Mesothelial cell of epicardium (in vitro differentiated cells): ENCODE measurements at regions not wholly inside any gene's neighbourhood (a gene's known extent, or its start where the extent isn't known, plus 50 kb on each side); places are given as distances from the start of the nearest gene placed in this dataset.

Experiments
- DNase-seq, 2 experiments: peaks; one replicate each; pipeline ENCODE4 v3.0.0; 2021; ENCODE audit warnings: low spot score in 2 of 2; ENCODE audit not compliant: unreplicated experiment in 2 of 2
- H3K27ac Mint-ChIP-seq: 2 replicates; pipeline ENCODE4 v1.8.0; 2021; ENCODE audit warnings: mixed read lengths
- H3K27me3 Mint-ChIP-seq: 2 replicates; pipeline ENCODE4 v1.8.0; 2021; ENCODE audit warnings: low read depth, mixed read lengths
- H3K36me3 Mint-ChIP-seq: 2 replicates; pipeline ENCODE4 v1.8.0; 2021; ENCODE audit warnings: mixed read lengths
- H3K4me1 Mint-ChIP-seq: 2 replicates; pipeline ENCODE4 v1.8.0; 2021; ENCODE audit warnings: mixed read lengths
- H3K4me3 Mint-ChIP-seq: 2 replicates; pipeline ENCODE4 v1.8.0; 2021; ENCODE audit warnings: mild to moderate bottlenecking, moderate library complexity, mixed read lengths
- H3K9me3 Mint-ChIP-seq: 2 replicates; pipeline ENCODE4 v1.8.0; 2021; ENCODE audit warnings: mixed read lengths
- CTCF ChIP-seq: fragments of 200-600 bp; sonication (generic); IDR thresholded peaks from one replicate; pipeline ENCODE4 v1.5.0; 2021; ENCODE audit warnings: antibody characterized with exemption; ENCODE audit not compliant: unreplicated experiment

- no peak overlapping the region for H3K4me3 Mint-ChIP-seq
- peaks cover 19% of the 10 kb centered on the region for H3K9me3 Mint-ChIP-seq
- H3K27ac Mint-ChIP-seq, result no peak overlapping the region
- H3K27me3 Mint-ChIP-seq, result no peaks in the 10 kb centered on the region
- no peaks in the 10 kb centered on the region for H3K36me3 Mint-ChIP-seq
- no peak for DNase-seq
- no peak for TF ChIP-seq CTCF
- peaks cover 12% of the 10 kb centered on the region for H3K4me1 Mint-ChIP-seq
Observed at GRCh38 chr1:194807530-194808220, 1621.3 kb upstream of the B3GALT2 start.

GRCh38 chr1:194802572-194802971, 1616.2 kb upstream of the B3GALT2 start:
- no peaks in the 10 kb centered on the region for H3K27me3 Mint-ChIP-seq
- peaks cover 14% of the 10 kb centered on the region for H3K9me3 Mint-ChIP-seq
- no peak overlapping the region for H3K4me3 Mint-ChIP-seq
- H3K4me1 Mint-ChIP-seq, result peaks cover 9% of the 10 kb centered on the region
- no peak for DNase-seq
- TF ChIP-seq CTCF, result no peak
- no peaks in the 10 kb centered on the region for H3K36me3 Mint-ChIP-seq
- H3K27ac Mint-ChIP-seq, result no peak overlapping the region

- no peaks in the 10 kb centered on the region for H3K4me1 Mint-ChIP-seq
- no peak overlapping the region for H3K27ac Mint-ChIP-seq
- DNase-seq, result no peak
- H3K4me3 Mint-ChIP-seq, result no peak overlapping the region
- TF ChIP-seq CTCF, result no peak
- no peaks in the 10 kb centered on the region for H3K36me3 Mint-ChIP-seq
- peaks cover 11% of the 10 kb centered on the region for H3K9me3 Mint-ChIP-seq
- no peaks in the 10 kb centered on the region for H3K27me3 Mint-ChIP-seq
Observed at GRCh38 chr1:194795917-194796593, 1609.6 kb upstream of the B3GALT2 start.

- Mint-ChIP-seq H3K36me3 (no peaks in the 10 kb centered on the region), H3K27me3 (no peaks in the 10 kb centered on the region), H3K4me3 (no peak overlapping the region), H3K27ac (no peak overlapping the region), H3K9me3 (peaks cover 11% of the 10 kb centered on the region), H3K4me1 (no peaks in the 10 kb centered on the region)
- TF ChIP-seq CTCF, result no peak
- no peak for DNase-seq
Observed at GRCh38 chr1:194787001-194787400, 1600.6 kb upstream of the B3GALT2 start.

- Mint-ChIP-seq H3K4me1 (no peaks in the 10 kb centered on the region), H3K27ac (no peak overlapping the region), H3K4me3 (no peak overlapping the region), H3K36me3 (no peaks in the 10 kb centered on the region), H3K9me3 (peaks cover 21% of the 10 kb centered on the region), H3K27me3 (peaks cover under 1% of the 10 kb centered on the region)
- no peak for TF ChIP-seq CTCF
- no peak for DNase-seq
Observed at GRCh38 chr1:194786027-194786426, 1599.6 kb upstream of the B3GALT2 start.
